NCI-H82 treated with DMSO at 0.1 percent for 48 hours (cell line): ENCODE measurements at regions not wholly inside any gene's neighbourhood (a gene's known extent, or its start where the extent isn't known, plus 50 kb on each side); places are given as distances from the start of the nearest gene placed in this dataset.
"Not testable (repeated sequence)": the region's sequence is repeated elsewhere in the genome, so short reads cannot be mapped to it uniquely, and the experiment has no call there.

ENCODE experiments used
- DNase-seq: peaks from one replicate; lab custom pipeline; 2025; ENCODE audit not compliant: unreplicated experiment; lab: John Stamatoyannopoulos, UW

GRCh38 chr16:52657924-52658323 is 111.0 kb upstream of the TOX3 start:
- no peak for DNase-seq

DNA sequence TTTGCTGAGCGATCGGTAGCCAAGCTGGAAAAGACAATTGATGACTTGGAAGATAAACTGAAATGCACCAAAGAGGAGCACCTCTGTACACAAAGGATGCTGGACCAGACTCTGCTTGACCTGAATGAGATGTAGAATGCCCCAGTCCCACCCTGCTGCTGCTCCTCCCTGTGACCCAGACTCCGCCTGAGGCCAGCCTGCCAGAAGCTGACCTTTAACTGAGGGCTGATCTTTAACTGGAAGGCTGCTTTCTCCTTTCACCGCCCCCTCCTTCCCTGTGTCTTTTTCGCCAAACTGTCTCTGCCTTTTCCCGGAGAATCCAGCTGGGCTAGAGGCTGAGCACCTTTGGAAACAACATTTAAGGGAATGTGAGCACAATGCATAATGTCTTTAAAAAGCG is 109.0 kb upstream of the TOX3 start:
- DNase-seq, result not testable (repeated sequence)

- DNase-seq, result not testable (repeated sequence)
Measured at GRCh38 chr16:52655156-52655555, 108.2 kb upstream of the TOX3 start.

DNA sequence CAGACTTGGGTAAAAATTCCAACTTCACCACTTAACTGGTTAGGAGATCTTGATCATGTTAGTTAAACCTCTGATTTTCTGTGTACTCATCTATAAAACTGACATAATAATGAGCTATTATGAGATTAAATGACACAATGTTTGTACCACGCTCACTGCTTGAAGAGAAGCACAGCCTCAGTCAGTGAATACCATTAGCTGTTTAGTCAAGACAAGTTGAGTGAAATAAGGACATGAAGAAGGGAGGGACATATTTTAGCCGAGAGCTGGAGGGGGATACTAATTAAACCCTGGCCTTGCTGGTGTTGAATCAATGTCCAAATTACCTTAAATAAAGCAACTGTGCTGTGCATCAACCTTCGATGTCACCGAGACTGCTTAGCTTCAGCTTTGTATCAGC is 105.1 kb upstream of the TOX3 start:
- no peak for DNase-seq

DNA sequence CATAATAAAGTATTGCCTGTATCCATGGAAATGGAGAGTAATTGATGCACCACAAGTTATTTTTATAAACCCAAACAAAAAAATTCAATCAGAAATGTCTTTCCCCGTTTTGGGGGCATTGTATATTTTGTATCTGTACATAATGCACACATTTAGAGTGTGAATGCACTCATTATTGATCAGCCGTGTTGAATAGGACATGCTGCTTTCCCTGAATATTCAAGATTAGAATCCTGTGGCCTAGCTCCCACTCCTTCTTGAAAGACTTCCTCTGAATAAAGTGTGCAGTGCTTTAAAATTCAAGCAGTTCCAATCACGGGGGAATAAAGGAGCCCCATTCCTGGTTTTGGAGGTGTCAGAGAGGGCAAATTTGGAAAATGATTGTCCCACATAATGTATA is 103.8 kb upstream of the TOX3 start:
- DNase-seq, result no peak

- DNase-seq, result no peak
Measured at GRCh38 chr16:52650318-52650717, 103.4 kb upstream of the TOX3 start.

- DNase-seq, result no peak
Measured at GRCh38 chr16:52649870-52650269, 102.9 kb upstream of the TOX3 start.

GRCh38 chr16:52647588-52647987 is 100.6 kb upstream of the TOX3 start:
- DNase-seq, result no peak

- DNase-seq, result no peak
Measured at GRCh38 chr16:52643006-52643405, 96.1 kb upstream of the TOX3 start.

- DNase-seq, result no peak
Measured at GRCh38 chr16:52634528-52634927, 87.6 kb upstream of the TOX3 start.

- no peak for DNase-seq
Measured at GRCh38 chr16:52634104-52634503, 87.2 kb upstream of the TOX3 start.

DNA sequence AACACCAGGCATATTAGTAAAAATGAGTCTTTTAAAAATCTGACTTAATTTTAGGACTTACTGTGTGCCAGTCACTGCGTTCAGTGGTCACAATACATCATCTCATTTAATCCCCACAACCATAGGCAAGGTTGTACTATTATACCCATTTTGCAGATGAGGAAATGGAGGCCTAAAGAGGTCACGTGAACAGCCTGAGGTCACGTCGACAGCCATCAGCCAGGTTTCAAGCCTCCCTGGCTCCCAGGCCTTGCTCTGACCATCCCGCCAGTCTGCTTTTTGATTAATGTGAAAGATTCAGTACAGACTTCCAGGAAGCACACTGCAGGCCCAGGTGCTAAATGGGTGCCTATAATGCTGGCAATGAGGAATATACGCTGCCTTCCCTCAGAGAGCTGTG is 86.3 kb upstream of the TOX3 start:
- no peak for DNase-seq

DNA sequence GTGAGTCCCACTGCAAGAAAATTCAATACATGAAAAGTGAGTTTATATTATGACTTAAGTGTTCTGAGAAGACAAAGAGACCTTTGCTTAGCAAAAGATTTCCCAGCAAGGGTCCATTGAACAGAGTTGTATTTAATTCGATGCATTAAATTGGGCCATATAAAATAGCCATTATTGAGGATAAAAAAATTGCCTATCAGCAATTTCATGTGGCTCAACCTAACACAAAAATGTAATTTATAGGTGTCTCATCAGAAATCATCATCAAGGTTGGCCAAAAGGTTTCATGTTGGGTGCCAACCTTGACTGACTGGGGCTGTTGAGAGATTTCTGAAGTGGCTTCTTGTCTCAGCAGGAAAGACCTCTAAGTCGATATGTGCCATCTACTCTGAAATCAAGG is 84.8 kb upstream of the TOX3 start:
- no peak for DNase-seq

GRCh38 chr16:52630711-52631110 is 83.8 kb upstream of the TOX3 start:
- no peak for DNase-seq

DNA sequence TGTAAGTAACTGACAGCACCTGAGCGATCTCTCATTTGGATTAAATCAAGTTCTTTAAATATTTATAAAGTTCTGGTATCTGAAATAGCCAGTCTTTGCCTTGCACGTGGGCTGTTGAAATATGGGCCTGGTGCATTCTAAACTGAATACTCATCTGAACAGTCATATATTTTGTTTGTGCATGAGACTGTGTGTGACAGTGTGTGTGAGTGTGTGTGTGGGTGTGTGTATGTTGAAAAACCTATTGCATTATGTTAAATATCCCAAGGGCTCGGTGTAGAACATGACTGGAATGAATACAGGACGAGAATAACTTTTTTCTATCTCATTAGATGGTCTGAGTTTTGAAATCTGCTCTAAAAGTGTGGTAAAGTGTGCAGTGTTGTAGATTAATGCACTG is 82.4 kb upstream of the TOX3 start:
- DNase-seq, result no peak

DNA sequence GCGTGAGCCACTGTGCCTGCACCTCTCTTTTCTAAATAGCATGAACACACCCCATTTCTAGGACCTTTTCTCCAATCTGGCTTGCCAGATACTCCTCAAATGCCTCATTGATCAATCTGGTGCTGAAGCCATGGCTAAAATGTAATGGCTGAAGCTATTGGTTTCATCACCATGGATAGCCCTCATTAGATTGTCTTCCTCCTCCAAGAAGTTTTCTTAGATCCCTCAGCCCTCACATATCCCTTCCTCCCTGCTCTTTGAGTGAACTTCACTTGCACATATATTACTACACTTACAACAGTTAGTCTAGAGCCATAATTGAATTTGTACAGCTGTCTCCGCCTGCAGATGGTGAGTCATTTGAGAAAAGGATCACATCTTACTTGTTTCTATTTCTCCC is 77.9 kb upstream of the TOX3 start:
- DNase-seq, result no peak

- no peak for DNase-seq
Measured at GRCh38 chr16:52621651-52622050, 74.7 kb upstream of the TOX3 start.

GRCh38 chr16:52618753-52619497 is 72.0 kb upstream of the TOX3 start:
- DNase-seq, result no peak

GRCh38 chr16:52617591-52617990 is 70.6 kb upstream of the TOX3 start:
- DNase-seq, result no peak

DNA sequence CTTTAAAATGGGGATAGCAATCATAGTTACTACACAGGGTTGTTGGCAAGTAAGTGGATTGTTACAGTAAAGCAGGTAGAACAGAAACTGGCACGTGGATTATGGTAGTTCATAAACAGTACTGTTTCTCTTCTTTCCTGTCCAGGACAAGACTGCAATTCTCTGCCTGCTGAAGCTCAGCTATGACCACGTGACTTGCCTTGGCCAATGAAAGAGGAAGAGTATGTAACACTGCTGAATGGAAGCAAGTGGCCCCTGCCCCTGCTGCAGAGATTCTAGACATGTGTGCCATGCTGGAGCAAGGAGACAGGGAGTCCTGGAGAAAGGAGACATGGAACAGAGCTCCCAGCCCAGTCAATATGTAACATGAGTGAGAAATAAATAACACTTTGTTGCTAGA is 66.6 kb upstream of the TOX3 start:
- DNase-seq, result no peak

DNA sequence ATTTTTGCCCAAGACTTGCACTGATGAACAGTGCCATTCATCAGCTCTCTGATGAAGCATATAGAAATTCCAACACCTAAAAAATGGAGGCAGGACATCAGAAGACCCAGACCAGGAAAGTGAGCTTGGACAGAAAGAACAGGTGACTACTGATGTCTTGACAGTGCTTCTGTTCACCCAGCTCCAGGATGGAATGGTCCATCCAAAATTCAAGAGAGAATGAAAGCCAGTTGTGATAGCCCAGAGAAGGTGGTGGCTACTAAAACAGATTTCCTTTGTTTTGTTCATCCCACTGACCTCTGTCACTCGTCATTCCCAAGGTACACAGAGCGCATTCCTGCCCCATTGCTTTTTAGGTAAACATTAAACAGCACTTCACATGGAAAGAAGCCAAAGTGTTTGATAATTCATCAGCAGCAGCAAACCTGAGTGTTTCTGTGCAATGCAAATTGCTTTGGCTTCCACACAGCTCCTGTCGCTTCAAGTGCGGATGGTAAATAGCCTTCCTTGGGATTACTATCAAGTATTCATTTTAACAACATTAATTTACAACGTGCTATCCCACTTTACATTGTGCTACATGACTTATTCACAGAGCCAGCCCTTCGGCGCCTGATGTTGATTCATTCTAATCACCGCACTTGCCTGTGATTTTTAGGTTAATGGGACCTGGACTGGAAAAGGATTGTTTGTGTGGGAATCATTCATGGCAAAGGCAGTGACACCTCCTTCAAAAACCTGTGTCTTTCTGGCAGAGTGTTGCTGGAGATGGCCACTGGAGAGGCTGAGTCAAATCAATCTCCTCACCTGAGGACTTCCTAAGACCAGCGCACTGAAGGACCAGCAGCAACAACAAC is 65.1 kb upstream of the TOX3 start:
- DNase-seq, result no peak

GRCh38 chr16:52603015-52603414 is 56.1 kb upstream of the TOX3 start:
- no peak for DNase-seq
